Neural progenitor cell (in vitro differentiated cells): ENCODE measurements at regions not wholly inside any gene's neighbourhood (a gene's known extent, or its start where the extent isn't known, plus 50 kb on each side); places are given as distances from the start of the nearest gene placed in this dataset.

Experiments
- DNase-seq: peaks from one replicate; pipeline ENCODE4 v3.0.0-alpha.2; 2016; ENCODE audit warnings: low spot score
- H2AFZ ChIP-seq: fragments of 200-600 bp; sonication (generic); replicated peaks from 2 replicates; pipeline ENCODE4 v1.6.1; 2016; ENCODE audit warnings: antibody characterized with exemption
- H3F3A ChIP-seq: fragments of 200-600 bp; sonication (generic); 2 replicates; pipeline ENCODE4 v1.6.1; 2016; ENCODE audit warnings: antibody characterized with exemption, low read depth
- H3K27ac ChIP-seq: fragments of 200-600 bp; sonication (generic); 2 replicates; pipeline ENCODE4 v1.5.1; 2016; ENCODE audit warnings: mild to moderate bottlenecking
- H3K27me3 ChIP-seq: fragments of 200-600 bp; sonication (generic); 2 replicates; pipeline ENCODE4 v1.6.1; 2016; ENCODE audit warnings: mild to moderate bottlenecking, moderate library complexity
- H3K36me3 ChIP-seq: fragments of 200-600 bp; sonication (generic); 2 replicates; pipeline ENCODE4 v1.5.1; 2016
- H3K4me1 ChIP-seq: fragments of 200-600 bp; sonication (generic); 2 replicates; pipeline ENCODE4 v1.6.1; 2016; ENCODE audit warnings: mixed run types
- H3K4me2 ChIP-seq: fragments of 200-600 bp; sonication (generic); 2 replicates; pipeline ENCODE4 v1.6.1; 2016
- H3K4me3 ChIP-seq: fragments of 200-600 bp; sonication (generic); 2 replicates; pipeline ENCODE4 v1.5.1; 2016
- H3K79me2 ChIP-seq: fragments of 200-600 bp; sonication (generic); 2 replicates; pipeline ENCODE4 v1.6.1; 2016; ENCODE audit warnings: low read depth
- H3K9ac ChIP-seq: fragments of 200-600 bp; sonication (generic); 2 replicates; pipeline ENCODE4 v1.6.1; 2016
- H3K9me3 ChIP-seq: fragments of 200-600 bp; sonication (generic); 2 replicates; pipeline ENCODE4 v1.5.1; 2016; ENCODE audit warnings: low read depth
- H4K20me1 ChIP-seq: fragments of 200-600 bp; sonication (generic); 2 replicates; pipeline ENCODE4 v1.6.1; 2016; ENCODE audit warnings: low read depth
- H3K27ac Mint-ChIP-seq: 3 replicates; pipeline ENCODE4 v1.8.0; 2021; ENCODE audit warnings: mixed read lengths
- H3K27me3 Mint-ChIP-seq: 2 replicates; pipeline ENCODE4 v1.8.0; 2022; ENCODE audit warnings: low read depth, mild to moderate bottlenecking, inconsistent platforms, moderate library complexity, mixed read lengths; ENCODE audit not compliant: insufficient read depth
- H3K36me3 Mint-ChIP-seq: 3 replicates; pipeline ENCODE4 v1.8.0; 2021; ENCODE audit warnings: mixed read lengths
- H3K4me1 Mint-ChIP-seq: 3 replicates; pipeline ENCODE4 v1.8.0; 2021; ENCODE audit warnings: mixed read lengths
- H3K4me3 Mint-ChIP-seq: 3 replicates; pipeline ENCODE4 v1.8.0; 2021; ENCODE audit warnings: mild to moderate bottlenecking, moderate library complexity, mixed read lengths
- H3K9me3 Mint-ChIP-seq: 3 replicates; pipeline ENCODE4 v1.8.0; 2020; ENCODE audit warnings: mixed read lengths
- CTCF ChIP-seq: fragments of 200-600 bp; sonication (generic); IDR thresholded peaks from 2 replicates; pipeline ENCODE4 v1.5.1; 2017; ENCODE audit warnings: antibody characterized with exemption, mild to moderate bottlenecking
- EZH2 ChIP-seq: fragments of 200-600 bp; sonication (generic); IDR thresholded peaks from 2 replicates; pipeline ENCODE4 v1.6.1; 2017; ENCODE audit warnings: antibody characterized with exemption, mild to moderate bottlenecking, moderate library complexity
- EZH2phosphoT487 ChIP-seq: fragments of 200-600 bp; sonication (generic); IDR thresholded peaks from 2 replicates; pipeline ENCODE4 v1.6.1; 2017; ENCODE audit warnings: antibody characterized with exemption

- H3K36me3 Mint-ChIP-seq: no peaks in the 10 kb centered on the region
- H3K4me3 ChIP-seq: no peak overlapping the region
- no peaks in the 10 kb centered on the region for H4K20me1 ChIP-seq
- no peaks in the 10 kb centered on the region for H3K79me2 ChIP-seq
- peaks cover 2% of the 10 kb centered on the region for H3K27me3 Mint-ChIP-seq
- H3K4me1 ChIP-seq: no peaks in the 10 kb centered on the region
- H3K27ac Mint-ChIP-seq: no peak overlapping the region
- H3K4me3 Mint-ChIP-seq: no peak overlapping the region
- no peaks in the 10 kb centered on the region for H3F3A ChIP-seq
- H3K4me1 Mint-ChIP-seq: peaks cover 4% of the 10 kb centered on the region
- no peaks in the 10 kb centered on the region for H3K36me3 ChIP-seq
- H3K9ac ChIP-seq: no peak overlapping the region
- no peak for DNase-seq
- H3K9me3 ChIP-seq: no peaks in the 10 kb centered on the region
- H3K27ac ChIP-seq: no peak overlapping the region
- no peaks in the 10 kb centered on the region for H3K27me3 ChIP-seq
- no peaks in the 10 kb centered on the region for H3K9me3 Mint-ChIP-seq
- no peak overlapping the region for H3K4me2 ChIP-seq
- TF ChIP-seq EZH2phosphoT487: no peak
- no peak for TF ChIP-seq CTCF
- no peak for TF ChIP-seq EZH2
- no peak overlapping the region for H2AFZ ChIP-seq
These were observed 141.8 kb downstream of the MXRA5 start for GRCh38 chrX:3204606-3205005.

- Histone ChIP-seq H2AFZ (no peak overlapping the region), H3K27me3 (no peaks in the 10 kb centered on the region), H3K4me3 (no peak overlapping the region), H3F3A (no peaks in the 10 kb centered on the region), H3K9ac (no peak overlapping the region), H3K27ac (no peak overlapping the region), H3K79me2 (no peaks in the 10 kb centered on the region), H3K4me2 (no peak overlapping the region), H3K4me1 (no peaks in the 10 kb centered on the region), H4K20me1 (no peaks in the 10 kb centered on the region), H3K36me3 (no peaks in the 10 kb centered on the region), H3K9me3 (no peaks in the 10 kb centered on the region)
- no peak for TF ChIP-seq CTCF
- TF ChIP-seq EZH2phosphoT487: no peak
- TF ChIP-seq EZH2: no peak
- peaks cover 3% of the 10 kb centered on the region for H3K36me3 Mint-ChIP-seq
- no peaks in the 10 kb centered on the region for H3K4me1 Mint-ChIP-seq
- DNase-seq: no peak
- no peak overlapping the region for H3K27ac Mint-ChIP-seq
- H3K9me3 Mint-ChIP-seq: peaks cover 21% of the 10 kb centered on the region
- peaks cover 6% of the 10 kb centered on the region for H3K27me3 Mint-ChIP-seq
- no peak overlapping the region for H3K4me3 Mint-ChIP-seq
These were observed 150.6 kb downstream of the MXRA5 start for GRCh38 chrX:3195845-3196244.

- Histone ChIP-seq H3K4me3 (no peak overlapping the region), H3K9me3 (no peaks in the 10 kb centered on the region), H3K9ac (no peak overlapping the region), H3F3A (no peaks in the 10 kb centered on the region), H3K27me3 (no peaks in the 10 kb centered on the region), H3K4me1 (no peaks in the 10 kb centered on the region), H4K20me1 (no peaks in the 10 kb centered on the region), H3K79me2 (no peaks in the 10 kb centered on the region), H3K27ac (no peak overlapping the region), H3K36me3 (no peaks in the 10 kb centered on the region), H2AFZ (no peak overlapping the region), H3K4me2 (no peak overlapping the region)
- Mint-ChIP-seq H3K4me3 (no peak overlapping the region), H3K36me3 (peaks cover 3% of the 10 kb centered on the region), H3K4me1 (peaks cover 3% of the 10 kb centered on the region), H3K9me3 (peaks cover 12% of the 10 kb centered on the region), H3K27ac (no peak overlapping the region), H3K27me3 (peaks cover 6% of the 10 kb centered on the region)
- TF ChIP-seq EZH2phosphoT487 (no peak), CTCF (no peak), EZH2 (no peak)
- no peak for DNase-seq
These were observed 151.6 kb downstream of the ARSF start for GRCh38 chrX:3192835-3193234.
